ENCODE measurements at regions not wholly inside any gene's neighbourhood (a gene's known extent, or its start where the extent isn't known, plus 50 kb on each side); places are given as distances from the start of the nearest gene placed in this dataset.
"Not testable (repeated sequence)": the region's sequence is repeated elsewhere in the genome, so short reads cannot be mapped to it uniquely, and the experiment has no call there.

- no peaks in the 10 kb centered on the region for H3K36me3 ChIP-seq (ENCODE audit: control insufficient read depth in 4 of 4, insufficient read depth in 4 of 4, low read length in 4 of 4)
- no peak overlapping the region for H3K27ac ChIP-seq (ENCODE audit: low read depth in 1 of 2, low read length in 1 of 2)
- no peak overlapping the region for H3K9ac ChIP-seq (ENCODE audit: insufficient read depth in 1 of 2, low read length in 2 of 2)
- no peaks in the 10 kb centered on the region for H3K27me3 ChIP-seq (ENCODE audit: control insufficient read depth in 3 of 3, insufficient read depth in 3 of 3, low read length in 2 of 3)
- no peaks in the 10 kb centered on the region for H3K4me1 ChIP-seq (ENCODE audit: control insufficient read depth in 5 of 5, insufficient read depth in 5 of 5, low read length in 5 of 5)
- H3K9me3 ChIP-seq (ENCODE audit: control insufficient read depth in 4 of 4, insufficient read depth in 3 of 4, low read length in 3 of 4) = no peaks in the 10 kb centered on the region
- no peak for TF ChIP-seq CTCF (IDR thresholded peaks at IDR 0.05; ENCODE audit: control extremely low read depth, extremely low read depth)
- WGBS, 2 donors = 46% methylated on average over 2 of the region's 2 CpGs
- ATAC-seq (ENCODE audit: insufficient read depth, low FRiP score) (no peak), DNase-seq (no peak)
- H3K4me3 ChIP-seq = no peak overlapping the region
Observed at GRCh38 chr14:86141966-86142365, 612.0 kb downstream of the FLRT2 start.

- no peak for TF ChIP-seq CTCF (IDR thresholded peaks at IDR 0.05; ENCODE audit: control extremely low read depth, extremely low read depth)
- Histone ChIP-seq H3K4me3 (no peak overlapping the region), H3K9ac (ENCODE audit: insufficient read depth in 1 of 2, low read length in 2 of 2) (no peak overlapping the region), H3K9me3 (ENCODE audit: control insufficient read depth in 4 of 4, insufficient read depth in 3 of 4, low read length in 3 of 4) (no peaks in the 10 kb centered on the region), H3K36me3 (ENCODE audit: control insufficient read depth in 4 of 4, insufficient read depth in 4 of 4, low read length in 4 of 4) (no peaks in the 10 kb centered on the region), H3K4me1 (ENCODE audit: control insufficient read depth in 5 of 5, insufficient read depth in 5 of 5, low read length in 5 of 5) (no peaks in the 10 kb centered on the region), H3K27me3 (ENCODE audit: control insufficient read depth in 3 of 3, insufficient read depth in 3 of 3, low read length in 2 of 3) (no peaks in the 10 kb centered on the region), H3K27ac (ENCODE audit: low read depth in 1 of 2, low read length in 1 of 2) (no peak overlapping the region)
- ATAC-seq (ENCODE audit: insufficient read depth, low FRiP score) (no peak), DNase-seq (no peak)
- 57 to 62% methylated on average over 1 of the region's 1 CpG for WGBS, 2 donors
Observed at GRCh38 chr14:86129426-86129825, 599.5 kb downstream of the FLRT2 start.

- TF ChIP-seq CTCF (IDR thresholded peaks at IDR 0.05; ENCODE audit: control extremely low read depth, extremely low read depth) = no peak
- H3K4me1 ChIP-seq (ENCODE audit: control insufficient read depth in 5 of 5, insufficient read depth in 5 of 5, low read length in 5 of 5) = no peaks in the 10 kb centered on the region
- H3K27me3 ChIP-seq (ENCODE audit: control insufficient read depth in 3 of 3, insufficient read depth in 3 of 3, low read length in 2 of 3) = no peaks in the 10 kb centered on the region
- no peaks in the 10 kb centered on the region for H3K36me3 ChIP-seq (ENCODE audit: control insufficient read depth in 4 of 4, insufficient read depth in 4 of 4, low read length in 4 of 4)
- H3K4me3 ChIP-seq = no peak overlapping the region
- ATAC-seq (ENCODE audit: insufficient read depth, low FRiP score) (no peak), DNase-seq (no peak)
- 90% methylated on average over 4 of the region's 4 CpGs for WGBS, 2 donors
- no peaks in the 10 kb centered on the region for H3K9me3 ChIP-seq (ENCODE audit: control insufficient read depth in 4 of 4, insufficient read depth in 3 of 4, low read length in 3 of 4)
- H3K9ac ChIP-seq (ENCODE audit: insufficient read depth in 1 of 2, low read length in 2 of 2) = no peak overlapping the region
- H3K27ac ChIP-seq (ENCODE audit: low read depth in 1 of 2, low read length in 1 of 2) = no peak overlapping the region
Observed at GRCh38 chr14:86124328-86124727, 594.4 kb downstream of the FLRT2 start.

- DNase-seq (no peak), ATAC-seq (ENCODE audit: insufficient read depth, low FRiP score) (no peak)
- no peak overlapping the region for H3K4me3 ChIP-seq
- H3K4me1 ChIP-seq (ENCODE audit: control insufficient read depth in 5 of 5, insufficient read depth in 5 of 5, low read length in 5 of 5) = no peaks in the 10 kb centered on the region
- 83 to 95% methylated on average over 1 of the region's 1 CpG for WGBS, 2 donors
- no peaks in the 10 kb centered on the region for H3K9me3 ChIP-seq (ENCODE audit: control insufficient read depth in 4 of 4, insufficient read depth in 3 of 4, low read length in 3 of 4)
- no peaks in the 10 kb centered on the region for H3K27me3 ChIP-seq (ENCODE audit: control insufficient read depth in 3 of 3, insufficient read depth in 3 of 3, low read length in 2 of 3)
- H3K27ac ChIP-seq (ENCODE audit: low read depth in 1 of 2, low read length in 1 of 2) = no peak overlapping the region
- no peak overlapping the region for H3K9ac ChIP-seq (ENCODE audit: insufficient read depth in 1 of 2, low read length in 2 of 2)
- TF ChIP-seq CTCF (IDR thresholded peaks at IDR 0.05; ENCODE audit: control extremely low read depth, extremely low read depth) = no peak
- no peaks in the 10 kb centered on the region for H3K36me3 ChIP-seq (ENCODE audit: control insufficient read depth in 4 of 4, insufficient read depth in 4 of 4, low read length in 4 of 4)
Observed at GRCh38 chr14:86115972-86116371, 586.0 kb downstream of the FLRT2 start.

- not testable (repeated sequence) for H3K36me3 ChIP-seq (ENCODE audit: control insufficient read depth in 4 of 4, insufficient read depth in 4 of 4, low read length in 4 of 4); H3K4me3 ChIP-seq; H3K27ac ChIP-seq (ENCODE audit: low read depth in 1 of 2, low read length in 1 of 2); H3K9ac ChIP-seq (ENCODE audit: insufficient read depth in 1 of 2, low read length in 2 of 2); H3K27me3 ChIP-seq (ENCODE audit: control insufficient read depth in 3 of 3, insufficient read depth in 3 of 3, low read length in 2 of 3); H3K9me3 ChIP-seq (ENCODE audit: control insufficient read depth in 4 of 4, insufficient read depth in 3 of 4, low read length in 3 of 4); ATAC-seq (ENCODE audit: insufficient read depth, low FRiP score); DNase-seq; H3K4me1 ChIP-seq (ENCODE audit: control insufficient read depth in 5 of 5, insufficient read depth in 5 of 5, low read length in 5 of 5)
- 90 to 94% methylated on average over 11 to 13 of the region's 13 CpGs for WGBS, 2 donors
Observed at GRCh38 chr14:86110871-86111270, 580.9 kb downstream of the FLRT2 start.
